ENCODE measurements at regions not wholly inside any gene's neighbourhood (a gene's known extent, or its start where the extent isn't known, plus 50 kb on each side); places are given as distances from the start of the nearest gene placed in this dataset.

DNA sequence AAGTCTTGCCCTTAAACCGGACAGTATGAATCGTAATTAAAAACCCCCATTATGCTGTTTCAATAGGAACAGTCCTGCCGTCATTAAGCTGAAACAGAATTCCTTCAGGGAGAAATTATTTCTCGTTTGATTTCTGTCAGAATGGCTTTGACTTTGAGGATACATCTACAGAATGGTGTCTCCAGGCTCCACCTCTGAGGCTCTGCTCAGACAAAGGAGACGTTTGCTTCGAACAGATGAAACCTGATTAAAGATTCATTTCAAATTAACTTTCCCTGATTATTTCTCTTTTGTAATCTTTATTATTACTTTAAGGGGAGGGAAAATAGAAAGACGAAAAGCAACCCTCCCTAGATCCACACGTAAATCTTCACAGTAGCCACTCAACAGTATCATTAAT, 106.9 kb downstream of the TMEM114 start:
- no peak for DNase-seq (ENCODE audit: low read depth)
- no peak overlapping the region for H3K4me3 ChIP-seq (ENCODE audit: low read depth, low read length)
- TF ChIP-seq, protein P1, sequence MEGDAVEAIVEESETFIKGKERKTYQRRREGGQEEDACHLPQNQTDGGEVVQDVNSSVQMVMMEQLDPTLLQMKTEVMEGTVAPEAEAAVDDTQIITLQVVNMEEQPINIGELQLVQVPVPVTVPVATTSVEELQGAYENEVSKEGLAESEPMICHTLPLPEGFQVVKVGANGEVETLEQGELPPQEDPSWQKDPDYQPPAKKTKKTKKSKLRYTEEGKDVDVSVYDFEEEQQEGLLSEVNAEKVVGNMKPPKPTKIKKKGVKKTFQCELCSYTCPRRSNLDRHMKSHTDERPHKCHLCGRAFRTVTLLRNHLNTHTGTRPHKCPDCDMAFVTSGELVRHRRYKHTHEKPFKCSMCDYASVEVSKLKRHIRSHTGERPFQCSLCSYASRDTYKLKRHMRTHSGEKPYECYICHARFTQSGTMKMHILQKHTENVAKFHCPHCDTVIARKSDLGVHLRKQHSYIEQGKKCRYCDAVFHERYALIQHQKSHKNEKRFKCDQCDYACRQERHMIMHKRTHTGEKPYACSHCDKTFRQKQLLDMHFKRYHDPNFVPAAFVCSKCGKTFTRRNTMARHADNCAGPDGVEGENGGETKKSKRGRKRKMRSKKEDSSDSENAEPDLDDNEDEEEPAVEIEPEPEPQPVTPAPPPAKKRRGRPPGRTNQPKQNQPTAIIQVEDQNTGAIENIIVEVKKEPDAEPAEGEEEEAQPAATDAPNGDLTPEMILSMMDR (conservative IDR thresholded peaks at IDR 0.05; ENCODE audit: low read depth, low read length): no peak

DNA sequence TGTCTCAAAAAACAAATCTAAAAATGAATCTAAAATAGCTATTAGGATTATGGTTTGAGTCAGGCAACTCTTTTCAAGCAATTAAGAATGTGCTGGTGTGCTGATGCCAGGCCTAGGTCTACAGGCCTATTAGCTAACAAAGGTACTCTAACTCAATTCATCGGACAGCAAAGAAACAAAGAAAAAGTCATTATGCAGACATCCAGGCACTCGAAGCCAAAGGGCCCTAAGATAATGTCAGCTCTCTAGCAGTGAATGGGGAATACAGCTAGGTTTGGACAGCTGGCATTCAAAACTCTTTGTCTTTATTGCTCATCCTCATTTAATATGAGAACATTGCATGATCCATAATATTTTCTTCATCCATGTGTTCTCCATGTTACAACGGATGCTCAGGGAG, 108.5 kb downstream of the TMEM114 start:
- TF ChIP-seq, protein P1 (conservative IDR thresholded peaks at IDR 0.05; ENCODE audit: low read depth, low read length): no peak

DNA sequence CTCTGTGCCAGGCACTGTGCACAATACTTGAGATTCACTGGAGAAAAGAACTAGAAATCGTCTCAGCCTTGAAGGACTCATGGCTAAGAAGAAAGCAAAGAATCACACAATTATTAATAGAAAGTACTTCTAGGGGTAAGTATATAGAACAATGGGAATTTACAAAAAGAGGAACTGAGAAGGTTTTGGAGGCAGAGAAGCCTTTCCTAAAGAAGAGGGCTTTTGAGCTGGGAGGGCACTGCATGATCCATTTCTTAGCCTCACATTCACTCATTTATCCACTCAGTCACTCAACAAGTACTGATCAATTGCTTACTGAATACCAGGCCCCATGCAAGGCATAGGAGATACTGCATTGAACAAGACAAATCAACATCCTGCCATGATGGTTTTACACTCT, 113.5 kb downstream of the TMEM114 start:
- no peak overlapping the region for H3K4me3 ChIP-seq (ENCODE audit: low read depth, low read length)
- TF ChIP-seq, protein P1 (conservative IDR thresholded peaks at IDR 0.05; ENCODE audit: low read depth, low read length): no peak
- DNase-seq (ENCODE audit: low read depth): no peak

More for the DNA sequence above, 108.5 kb downstream of the TMEM114 start:
- H3K4me3 ChIP-seq (ENCODE audit: low read depth, low read length): no peak overlapping the region
- DNase-seq (ENCODE audit: low read depth): no peak

DNA sequence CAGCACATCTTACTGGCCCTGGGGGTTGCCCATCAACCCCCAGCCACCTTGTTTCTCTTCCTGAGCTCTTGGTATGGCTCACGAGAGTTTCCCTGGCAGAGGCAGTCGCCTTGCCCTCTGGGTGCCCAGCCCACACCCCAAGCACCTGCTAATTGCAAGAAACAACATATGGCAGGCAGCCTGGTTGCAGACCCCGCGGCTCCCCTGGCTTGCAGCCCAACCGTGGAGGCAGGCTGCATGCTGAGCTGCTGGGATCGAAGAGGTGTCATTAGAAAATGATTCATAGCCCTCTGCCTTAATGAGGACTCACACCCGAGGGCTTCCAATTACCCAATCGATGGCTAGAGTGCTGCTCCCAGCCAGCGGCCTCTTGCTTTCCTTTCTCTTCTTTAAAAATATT, 115.7 kb downstream of the TMEM114 start:
- no peak for DNase-seq (ENCODE audit: low read depth)
- TF ChIP-seq, protein P1 (conservative IDR thresholded peaks at IDR 0.05; ENCODE audit: low read depth, low read length): no peak
- no peak overlapping the region for H3K4me3 ChIP-seq (ENCODE audit: low read depth, low read length)

DNA sequence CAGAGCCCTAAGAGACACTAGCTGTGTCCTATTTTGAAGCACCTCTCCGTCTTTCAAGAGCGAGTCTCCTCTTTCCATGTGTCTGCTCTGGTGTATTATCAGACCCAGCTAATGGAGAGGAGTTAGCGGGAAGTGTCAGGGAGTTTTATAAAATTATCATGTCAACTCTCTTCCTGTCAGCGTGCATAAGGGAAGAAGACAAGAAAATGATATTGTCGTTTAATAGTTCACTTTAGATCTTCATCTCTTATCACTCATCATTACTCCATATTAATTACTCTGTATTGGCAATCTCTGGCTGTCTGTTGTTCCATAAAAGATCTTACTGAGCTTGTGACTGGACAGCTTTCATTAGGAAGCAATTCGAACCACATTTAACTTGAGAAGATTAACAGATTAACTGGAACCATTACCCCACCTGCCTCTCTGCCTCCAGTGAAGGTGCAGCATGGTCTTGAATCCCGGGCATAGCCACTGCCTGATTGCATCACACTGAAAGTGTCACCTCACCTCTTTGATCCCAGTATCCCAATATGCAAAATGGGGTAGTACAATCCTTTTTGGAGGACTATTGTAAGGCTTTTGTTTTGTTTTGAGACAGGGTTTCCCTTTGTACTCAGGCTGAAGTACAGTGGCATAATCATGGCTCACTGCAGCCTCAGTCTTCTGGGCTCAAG, 121.1 kb downstream of the TMEM114 start:
- TF ChIP-seq, protein P1 (conservative IDR thresholded peaks at IDR 0.05; ENCODE audit: low read depth, low read length): no peak
- no peak for DNase-seq (ENCODE audit: low read depth)
- H3K4me3 ChIP-seq (ENCODE audit: low read depth, low read length): no peak overlapping the region

DNA sequence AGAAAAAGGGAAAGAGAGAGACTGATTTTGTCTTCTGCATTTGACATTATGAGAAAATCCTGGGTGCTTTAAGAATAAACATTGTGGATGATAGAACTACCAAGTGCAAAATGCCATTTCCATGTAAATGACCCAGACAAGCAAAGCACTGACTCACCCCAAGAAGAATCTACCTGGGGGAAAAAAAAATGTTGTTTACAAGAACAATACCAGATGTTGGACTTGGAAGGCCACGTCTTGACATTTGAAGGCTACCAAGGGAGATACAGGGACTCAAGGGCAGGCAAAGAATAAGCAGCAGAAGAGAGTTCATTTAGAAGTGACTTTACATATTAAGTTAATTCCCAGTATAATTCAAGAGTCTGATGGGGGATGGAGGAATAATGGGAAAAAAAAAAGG, 125.3 kb downstream of the TMEM114 start:
- TF ChIP-seq, protein P1 (conservative IDR thresholded peaks at IDR 0.05; ENCODE audit: low read depth, low read length): no peak
- H3K4me3 ChIP-seq (ENCODE audit: low read depth, low read length): no peak overlapping the region
- DNase-seq (ENCODE audit: low read depth): no peak

DNA sequence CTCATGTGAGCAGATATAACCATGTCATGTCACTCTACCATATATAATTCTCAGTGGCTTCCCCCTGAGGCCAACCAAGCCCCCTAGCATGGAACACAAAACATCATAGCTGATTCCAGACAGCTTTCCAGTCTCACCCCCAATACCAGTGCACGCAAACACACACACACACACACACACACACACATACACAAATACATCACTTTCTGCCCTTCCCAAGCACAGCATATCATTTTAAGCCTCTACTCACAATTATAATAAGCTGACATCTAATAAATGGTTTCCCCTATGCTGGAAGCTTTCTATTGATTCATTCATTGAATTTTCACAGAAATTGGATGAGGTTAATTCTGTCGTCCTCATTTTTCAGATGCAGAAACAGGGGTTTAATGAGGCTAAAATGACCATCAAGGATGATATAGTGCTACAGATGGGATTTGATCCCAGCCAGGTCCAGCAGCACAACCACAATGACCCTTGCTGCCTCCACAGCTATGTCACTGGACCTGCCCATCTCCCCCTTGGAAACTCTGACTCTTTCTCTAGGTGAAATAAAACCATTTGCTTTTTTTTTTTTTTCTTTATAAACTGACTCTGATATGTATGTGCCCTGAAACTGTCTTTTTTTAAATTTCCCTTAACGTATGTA, 131.1 kb downstream of the TMEM114 start:
- H3K4me3 ChIP-seq (ENCODE audit: low read depth, low read length): no peak overlapping the region
- TF ChIP-seq, protein P1 (conservative IDR thresholded peaks at IDR 0.05; ENCODE audit: low read depth, low read length): no peak
- DNase-seq (ENCODE audit: low read depth): no peak

Data from choroid plexus epithelial cell (primary cell).